GM19043 (cell line): ENCODE measurements at regions not wholly inside any gene's neighbourhood (a gene's known extent, or its start where the extent isn't known, plus 50 kb on each side); places are given as distances from the start of the nearest gene placed in this dataset.
"Not testable (repeated sequence)": the region's sequence is repeated elsewhere in the genome, so short reads cannot be mapped to it uniquely, and the experiment has no call there.

Source experiments
- ATAC-seq: cut with Tn5 transposase; IDR thresholded peaks from one replicate; pipeline ENCODE4 v1.9.1; 2021; ENCODE audit warnings: low read depth; ENCODE audit not compliant: unreplicated experiment

- no peak for ATAC-seq
These were observed 841.7 kb upstream of the ACVR2A start for GRCh38 chr2:147003081-147003480.

GRCh38 chr2:147002256-147002655, 842.6 kb upstream of the ACVR2A start:
- no peak for ATAC-seq

GRCh38 chr2:147001061-147001460, 843.8 kb upstream of the ACVR2A start:
- ATAC-seq, result no peak

GRCh38 chr2:147000151-147000550, 844.7 kb upstream of the ACVR2A start:
- not testable (repeated sequence) for ATAC-seq

GRCh38 chr2:146997945-146998344, 846.9 kb upstream of the ACVR2A start:
- ATAC-seq, result no peak

GRCh38 chr2:146997488-146997887, 847.3 kb upstream of the ACVR2A start:
- no peak for ATAC-seq

- ATAC-seq, result no peak
These were observed 850.6 kb upstream of the ACVR2A start for GRCh38 chr2:146994246-146994645.

- ATAC-seq, result no peak
These were observed 852.4 kb upstream of the ACVR2A start for GRCh38 chr2:146992466-146992865.

GRCh38 chr2:146992057-146992456, 852.8 kb upstream of the ACVR2A start:
- ATAC-seq, result no peak

- no peak for ATAC-seq
These were observed 854.3 kb upstream of the ACVR2A start for GRCh38 chr2:146990311-146991054.

- ATAC-seq, result no peak
These were observed 855.1 kb upstream of the ACVR2A start for GRCh38 chr2:146989741-146990140.

GRCh38 chr2:146987996-146988395, 856.8 kb upstream of the ACVR2A start:
- ATAC-seq, result no peak

GRCh38 chr2:146986161-146986560, 858.7 kb upstream of the ACVR2A start:
- ATAC-seq, result no peak

- no peak for ATAC-seq
These were observed 859.1 kb upstream of the ACVR2A start for GRCh38 chr2:146985753-146986152.

GRCh38 chr2:146984014-146984413, 860.8 kb upstream of the ACVR2A start:
- ATAC-seq, result no peak

GRCh38 chr2:146982393-146982846, 862.4 kb upstream of the ACVR2A start:
- no peak for ATAC-seq

- no peak for ATAC-seq
These were observed 862.9 kb upstream of the ACVR2A start for GRCh38 chr2:146981921-146982320.

- no peak for ATAC-seq
These were observed 865.1 kb upstream of the ACVR2A start for GRCh38 chr2:146979746-146980145.

- no peak for ATAC-seq
These were observed 866.0 kb upstream of the ACVR2A start for GRCh38 chr2:146978577-146979555.

GRCh38 chr2:146970981-146971380, 873.8 kb upstream of the ACVR2A start:
- not testable (repeated sequence) for ATAC-seq

- not testable (repeated sequence) for ATAC-seq
These were observed 875.1 kb upstream of the ACVR2A start for GRCh38 chr2:146969703-146970102.
